ENCODE measurements at regions not wholly inside any gene's neighbourhood (a gene's known extent, or its start where the extent isn't known, plus 50 kb on each side); places are given as distances from the start of the nearest gene placed in this dataset.

DNA sequence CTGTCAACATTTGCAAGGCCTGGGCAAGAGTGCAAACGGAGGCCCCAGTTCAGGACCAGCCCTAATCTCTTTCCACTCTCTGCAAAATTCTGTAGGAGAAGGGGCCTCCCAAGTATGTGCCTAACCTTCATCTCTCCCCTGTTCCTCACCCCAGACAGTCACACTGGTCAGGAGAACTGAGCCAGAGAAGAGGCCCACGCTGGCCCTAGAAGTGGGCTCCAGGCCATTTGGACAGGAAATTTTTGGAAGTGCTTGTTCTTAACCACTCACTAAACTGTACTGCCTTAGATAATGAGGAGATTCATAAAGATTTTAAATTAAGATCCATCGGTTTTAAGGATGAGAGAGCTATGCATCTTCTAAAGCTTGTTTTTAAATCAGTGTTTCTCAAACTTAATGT, 129.7 kb upstream of the ADGRL2 start:
- Histone ChIP-seq H3K9me3 (no peaks in the 10 kb centered on the region), H3K36me3 (no peaks in the 10 kb centered on the region), H3K4me1 (peaks cover 14 to 19% (median 17%) of the 10 kb centered on the region in 4 donors), H3K4me3 (no peak overlapping the region), H3K27ac (replicated peaks in 1 of 4) (peak overlapping the region; percentile 44 to 63 (median 58)), H3K27me3 (no peaks in the 10 kb centered on the region)
- WGBS = 49% methylated on average over 3 of the region's 3 CpGs
- TF ChIP-seq POLR2A (IDR thresholded peaks at IDR 0.05; ENCODE audit: low read depth) = no peak
- intact Hi-C loops (cut with DNase I) = no loop called here
- no peak for DNase-seq (ENCODE audit: extremely low spot score)

DNA sequence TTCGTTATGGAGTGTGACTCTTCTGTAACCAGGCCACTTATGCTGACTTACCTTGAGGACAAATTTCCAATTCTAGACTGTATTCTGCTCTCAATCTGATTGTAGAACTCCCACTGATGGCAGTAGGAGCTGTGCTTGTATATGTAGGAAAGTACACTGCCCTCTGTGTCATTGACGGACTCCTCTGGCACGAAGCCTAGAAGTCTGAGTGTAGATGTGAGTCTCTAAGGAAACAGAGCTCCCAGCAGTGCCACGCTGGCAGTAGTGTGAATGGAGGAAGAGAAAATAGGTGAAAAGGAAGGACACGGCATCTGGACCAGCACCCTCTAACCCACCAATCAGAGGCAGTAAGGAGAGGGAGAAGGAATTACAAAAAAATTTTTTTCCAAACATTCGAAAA, 130.4 kb upstream of the ADGRL2 start:
- intact Hi-C loops (cut with DNase I) = no loop called here
- Histone ChIP-seq H3K27ac (replicated peaks in 1 of 4) (peak overlapping the region; percentile 44 to 63 (median 58)), H3K27me3 (no peaks in the 10 kb centered on the region), H3K36me3 (no peaks in the 10 kb centered on the region), H3K4me3 (no peak overlapping the region), H3K4me1 (peaks cover 14 to 19% (median 17%) of the 10 kb centered on the region in 4 donors), H3K9me3 (no peaks in the 10 kb centered on the region)
- WGBS = 24% methylated on average over 6 of the region's 6 CpGs
- DNase-seq (ENCODE audit: extremely low spot score) = no peak
- TF ChIP-seq, protein P1, sequence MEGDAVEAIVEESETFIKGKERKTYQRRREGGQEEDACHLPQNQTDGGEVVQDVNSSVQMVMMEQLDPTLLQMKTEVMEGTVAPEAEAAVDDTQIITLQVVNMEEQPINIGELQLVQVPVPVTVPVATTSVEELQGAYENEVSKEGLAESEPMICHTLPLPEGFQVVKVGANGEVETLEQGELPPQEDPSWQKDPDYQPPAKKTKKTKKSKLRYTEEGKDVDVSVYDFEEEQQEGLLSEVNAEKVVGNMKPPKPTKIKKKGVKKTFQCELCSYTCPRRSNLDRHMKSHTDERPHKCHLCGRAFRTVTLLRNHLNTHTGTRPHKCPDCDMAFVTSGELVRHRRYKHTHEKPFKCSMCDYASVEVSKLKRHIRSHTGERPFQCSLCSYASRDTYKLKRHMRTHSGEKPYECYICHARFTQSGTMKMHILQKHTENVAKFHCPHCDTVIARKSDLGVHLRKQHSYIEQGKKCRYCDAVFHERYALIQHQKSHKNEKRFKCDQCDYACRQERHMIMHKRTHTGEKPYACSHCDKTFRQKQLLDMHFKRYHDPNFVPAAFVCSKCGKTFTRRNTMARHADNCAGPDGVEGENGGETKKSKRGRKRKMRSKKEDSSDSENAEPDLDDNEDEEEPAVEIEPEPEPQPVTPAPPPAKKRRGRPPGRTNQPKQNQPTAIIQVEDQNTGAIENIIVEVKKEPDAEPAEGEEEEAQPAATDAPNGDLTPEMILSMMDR (IDR thresholded peaks at IDR 0.05) = no peak
- peak; percentile 28 to 44 for TF ChIP-seq POLR2AphosphoS5 (IDR thresholded peaks at IDR 0.05)

DNA sequence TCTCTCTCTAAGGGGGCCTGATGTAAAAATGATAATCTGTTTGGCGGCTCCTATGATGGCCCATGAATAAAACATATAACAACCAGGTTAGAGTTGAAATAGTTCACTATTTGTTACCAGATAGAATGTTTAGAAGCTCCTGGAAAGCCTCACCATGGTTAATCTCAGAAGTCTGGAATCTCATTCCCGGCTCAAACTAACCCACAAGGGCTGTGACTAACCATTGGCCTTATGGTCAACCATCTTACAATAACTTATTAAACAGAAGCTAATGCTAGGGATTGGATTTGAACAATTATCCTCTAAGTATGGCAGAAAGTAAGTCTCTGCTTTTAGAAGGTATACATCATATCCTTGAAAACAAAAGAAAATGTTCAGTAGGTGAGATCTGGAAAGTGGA, 134.1 kb upstream of the ADGRL2 start:
- Histone ChIP-seq H3K4me3 (no peak overlapping the region), H3K9me3 (no peaks in the 10 kb centered on the region), H3K36me3 (no peaks in the 10 kb centered on the region), H3K27ac (replicated peaks in 1 of 4) (no peak overlapping the region), H3K27me3 (no peaks in the 10 kb centered on the region), H3K4me1 (peaks cover 14 to 19% (median 17%) of the 10 kb centered on the region in 4 donors)
- no peak for TF ChIP-seq POLR2AphosphoS5 (IDR thresholded peaks at IDR 0.05)
- TF ChIP-seq, protein P1 (IDR thresholded peaks at IDR 0.05) = no peak
- no peak for TF ChIP-seq EP300 (IDR thresholded peaks at IDR 0.05)
- no peak for TF ChIP-seq POLR2A (IDR thresholded peaks at IDR 0.05; ENCODE audit: low read depth)
- no peak for DNase-seq (ENCODE audit: extremely low spot score)
- intact Hi-C loops (cut with DNase I) = no loop called here
- WGBS = 92% methylated on average over 2 of the region's 2 CpGs

DNA sequence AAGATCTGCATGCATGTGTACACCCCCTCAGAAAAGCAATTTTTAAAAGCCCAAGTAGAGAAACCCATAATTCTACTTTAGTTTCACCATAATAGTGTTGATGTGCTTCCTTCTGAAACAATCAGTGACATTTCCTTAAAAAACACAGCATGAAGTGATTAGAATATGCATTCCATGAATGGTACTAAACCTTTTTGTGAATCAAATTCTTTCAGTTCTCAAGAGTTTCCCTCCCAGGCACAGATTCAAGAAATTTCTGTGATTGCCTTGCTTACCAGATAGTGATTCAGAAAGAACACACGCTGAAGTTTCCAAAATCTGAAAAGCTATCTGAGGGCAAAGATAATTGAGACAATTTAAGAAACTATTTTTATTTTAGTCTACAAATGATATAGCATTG, 136.4 kb upstream of the ADGRL2 start:
- Histone ChIP-seq H3K4me1 (peaks cover 0 to 18% (median 11%) of the 10 kb centered on the region in 4 donors), H3K4me3 (no peak overlapping the region), H3K9me3 (no peaks in the 10 kb centered on the region), H3K27me3 (no peaks in the 10 kb centered on the region), H3K36me3 (no peaks in the 10 kb centered on the region), H3K27ac (replicated peaks in 1 of 4) (no peak overlapping the region)
- intact Hi-C loops (cut with DNase I) = no loop called here
- TF ChIP-seq POLR2AphosphoS5 (IDR thresholded peaks at IDR 0.05) = no peak
- no peak for DNase-seq (ENCODE audit: extremely low spot score)
- 67% methylated on average over 1 of the region's 1 CpG for WGBS

- no peaks in the 10 kb centered on the region for H3K36me3 ChIP-seq
- intact Hi-C loops (cut with DNase I) = no loop called here
- no peak overlapping the region for H3K27ac ChIP-seq (replicated peaks in 1 of 4)
- H3K4me3 ChIP-seq = no peak overlapping the region
- DNase-seq (ENCODE audit: extremely low spot score) = no peak
- H3K4me1 ChIP-seq = peaks cover 0 to 20% (median 13%) of the 10 kb centered on the region in 4 donors
- no peaks in the 10 kb centered on the region for H3K27me3 ChIP-seq
- 92% methylated on average over 8 of the region's 8 CpGs for WGBS
- H3K9me3 ChIP-seq = no peaks in the 10 kb centered on the region
- TF ChIP-seq POLR2AphosphoS5 (IDR thresholded peaks at IDR 0.05) (no peak), EP300 (IDR thresholded peaks at IDR 0.05) (no peak), POLR2A (IDR thresholded peaks at IDR 0.05; ENCODE audit: low read depth) (no peak)
- TF ChIP-seq, protein P1 (IDR thresholded peaks at IDR 0.05) = no peak
Measured at GRCh38 chr1:81662913-81663526, 137.7 kb upstream of the ADGRL2 start.

GRCh38 chr1:81660286-81660685, 140.4 kb upstream of the ADGRL2 start:
- H3K4me1 ChIP-seq = peaks cover 0 to 20% (median 13%) of the 10 kb centered on the region in 4 donors
- H3K4me3 ChIP-seq = no peak overlapping the region
- TF ChIP-seq POLR2AphosphoS5 (IDR thresholded peaks at IDR 0.05) (no peak), POLR2A (IDR thresholded peaks at IDR 0.05; ENCODE audit: low read depth) (no peak), EP300 (IDR thresholded peaks at IDR 0.05) (no peak)
- TF ChIP-seq, protein P1 (IDR thresholded peaks at IDR 0.05) = no peak
- no peaks in the 10 kb centered on the region for H3K36me3 ChIP-seq
- H3K27ac ChIP-seq (replicated peaks in 1 of 4) = peak overlapping the region in 3 of 4 donors; percentile 33 to 62 (median 56)
- H3K9me3 ChIP-seq = no peaks in the 10 kb centered on the region
- no peak for DNase-seq (ENCODE audit: extremely low spot score)
- intact Hi-C loops (cut with DNase I) = no loop called here
- H3K27me3 ChIP-seq = no peaks in the 10 kb centered on the region
